Activated T-cell treated with anti-CD3 and anti-CD28 coated beads, Interleukin-2, amount 50 U/mL, for 72 hours (primary cell): ENCODE measurements at regions not wholly inside any gene's neighbourhood (a gene's known extent, or its start where the extent isn't known, plus 50 kb on each side); places are given as distances from the start of the nearest gene placed in this dataset.

Experiments used
- ATAC-seq, 2 donors: fragments of 150-1000 bp; cut with Tn5 transposase; replicated peaks in 1 of 2; 2 replicates each; pipeline ENCODE4 v1.10.0; 2021; ENCODE audit warnings: moderate library complexity in 2 of 2, mild to moderate bottlenecking in 1 of 2
- DNase-seq, 2 donors: peaks; one replicate each; pipeline ENCODE4 v3.0.0; 2021 to 2022; ENCODE audit warnings: mixed read lengths in 1 of 2
- H3K27ac Mint-ChIP-seq: one replicate; pipeline ENCODE4 v1.8.0; 2022; ENCODE audit warnings: mild to moderate bottlenecking, moderate library complexity, mixed read lengths
- H3K27me3 Mint-ChIP-seq: one replicate; pipeline ENCODE4 v1.8.0; 2022; ENCODE audit warnings: low read depth, mixed read lengths
- H3K36me3 Mint-ChIP-seq, 2 donors: one replicate each; pipeline ENCODE4 v1.8.0; 2022; ENCODE audit warnings: mixed read lengths in 2 of 2, mild to moderate bottlenecking in 1 of 2; ENCODE audit not compliant: insufficient read depth in 2 of 2
- H3K4me1 Mint-ChIP-seq: one replicate; pipeline ENCODE4 v1.8.0; 2022; ENCODE audit warnings: low read depth, mixed read lengths
- H3K4me3 Mint-ChIP-seq, 2 donors: one replicate each; pipeline ENCODE4 v1.8.0; 2022; ENCODE audit warnings: mild to moderate bottlenecking in 2 of 2, mixed read lengths in 2 of 2, moderate library complexity in 2 of 2
- H3K9me3 Mint-ChIP-seq, 2 donors: one replicate each; pipeline ENCODE4 v1.8.0; 2022; ENCODE audit warnings: mixed read lengths in 2 of 2

- Mint-ChIP-seq H3K4me3 (no peak overlapping the region), H3K27ac (no peak overlapping the region), H3K27me3 (no peaks in the 10 kb centered on the region)
Measured at GRCh38 chr19:28530406-28531035, 682.4 kb downstream of the UQCRFS1 start.

GRCh38 chr19:28526038-28526437 lies 686.9 kb downstream of the UQCRFS1 start:
- ATAC-seq: no peak
- Mint-ChIP-seq H3K27me3 (no peaks in the 10 kb centered on the region), H3K4me1 (no peaks in the 10 kb centered on the region), H3K27ac (no peak overlapping the region), H3K4me3 (no peak overlapping the region), H3K9me3 (peaks cover 0 to 2% of the 10 kb centered on the region in 2 donors), H3K36me3 (no peaks in the 10 kb centered on the region)
- DNase-seq: no peak

More at GRCh38 chr19:28530406-28531035, 682.4 kb downstream of the UQCRFS1 start:
- H3K36me3 Mint-ChIP-seq: peaks cover 0 to 3% of the 10 kb centered on the region in 2 donors
- ATAC-seq (no peak), DNase-seq (no peak)
- no peaks in the 10 kb centered on the region for H3K4me1 Mint-ChIP-seq
- H3K9me3 Mint-ChIP-seq: peaks cover 0 to 7% of the 10 kb centered on the region in 2 donors

DNA sequence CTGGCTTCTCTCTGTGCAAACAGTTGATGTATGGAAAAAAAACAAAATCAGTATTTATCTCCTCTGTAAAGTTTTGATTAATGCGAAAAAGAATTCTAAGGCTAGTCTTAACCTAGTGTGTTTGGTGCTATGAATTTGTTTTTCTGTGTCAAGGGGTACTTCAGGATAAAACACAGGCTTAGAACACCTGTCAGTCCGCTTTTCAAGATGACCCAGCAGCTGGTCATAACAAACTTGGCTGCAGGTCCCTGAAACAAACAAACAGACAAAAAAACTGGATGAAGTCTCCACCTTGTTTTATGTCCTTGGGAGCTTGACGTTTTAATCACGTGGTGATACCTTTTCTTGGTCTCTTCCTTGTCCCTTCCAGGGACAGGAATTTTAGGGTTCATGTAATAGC lies 689.3 kb downstream of the UQCRFS1 start:
- no peak overlapping the region for H3K27ac Mint-ChIP-seq
- no peaks in the 10 kb centered on the region for H3K27me3 Mint-ChIP-seq
- H3K4me3 Mint-ChIP-seq: no peak overlapping the region
- no peaks in the 10 kb centered on the region for H3K4me1 Mint-ChIP-seq
- ATAC-seq (no peak), DNase-seq (no peak)
- no peaks in the 10 kb centered on the region for H3K36me3 Mint-ChIP-seq
- no peaks in the 10 kb centered on the region for H3K9me3 Mint-ChIP-seq

DNA sequence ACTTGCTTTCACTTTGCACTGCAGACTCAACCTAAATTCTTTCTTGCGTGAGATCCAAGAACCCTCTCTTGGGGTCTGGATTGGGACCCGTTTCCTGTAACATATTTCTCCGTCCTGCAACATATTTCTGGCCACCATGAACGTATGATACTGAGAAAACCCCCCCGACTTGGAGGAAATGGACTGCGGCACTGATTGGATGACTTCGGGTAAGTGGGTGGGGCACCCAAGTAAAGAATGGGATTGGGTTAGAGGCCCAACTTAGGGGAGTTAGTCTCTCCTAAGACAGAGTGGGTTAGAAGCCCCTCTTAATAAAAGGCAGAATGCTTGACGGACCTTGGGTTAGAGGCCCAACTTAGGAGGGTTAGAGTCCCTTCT lies 690.4 kb downstream of the UQCRFS1 start:
- ATAC-seq (no peak), DNase-seq (no peak)
- no peaks in the 10 kb centered on the region for H3K9me3 Mint-ChIP-seq
- H3K27me3 Mint-ChIP-seq: no peaks in the 10 kb centered on the region
- no peak overlapping the region for H3K27ac Mint-ChIP-seq
- H3K36me3 Mint-ChIP-seq: no peaks in the 10 kb centered on the region
- H3K4me1 Mint-ChIP-seq: no peaks in the 10 kb centered on the region
- H3K4me3 Mint-ChIP-seq: no peak overlapping the region

DNA sequence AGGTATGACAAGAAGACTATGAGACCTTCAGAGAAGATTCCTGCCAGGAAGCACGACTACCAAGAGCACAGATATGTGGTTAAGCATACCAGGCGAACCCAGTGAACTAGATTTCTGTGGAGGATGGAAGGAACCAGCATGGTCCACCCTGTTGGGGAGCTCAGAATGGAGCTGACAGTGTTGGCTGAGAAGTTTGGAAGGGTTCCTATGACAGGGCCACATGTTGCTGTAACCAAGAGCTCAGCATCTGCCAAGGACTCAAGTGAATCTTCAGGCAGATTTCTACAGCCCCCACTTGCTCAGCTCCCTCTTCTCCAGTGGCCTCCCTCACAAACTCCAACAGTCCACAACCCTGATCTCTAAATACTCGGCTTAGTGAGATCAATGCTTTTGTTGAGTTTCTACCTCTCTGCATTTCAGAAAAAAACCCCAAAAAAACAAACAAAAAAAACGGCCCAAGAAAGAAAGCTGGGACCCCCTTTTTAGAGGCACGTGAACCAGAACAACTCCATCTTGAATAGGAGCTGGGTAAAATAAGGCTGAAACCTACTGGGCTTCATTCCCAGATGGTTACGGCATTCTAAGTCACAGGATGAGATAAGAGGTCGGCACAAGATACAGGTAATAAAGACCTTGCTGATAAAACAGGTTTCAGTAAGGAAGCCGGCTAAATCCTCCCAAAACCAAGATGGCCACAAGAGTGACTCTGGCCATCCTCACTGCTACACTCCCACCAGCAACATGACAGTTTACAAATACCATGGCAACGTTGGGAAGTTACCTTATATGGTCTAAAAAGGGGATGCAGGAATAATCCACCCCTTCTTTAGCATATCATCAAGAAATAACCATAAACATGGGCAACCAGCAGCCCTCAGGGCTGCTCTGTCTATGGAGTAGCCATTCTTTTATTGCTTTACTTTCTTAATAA lies 691.1 kb downstream of the UQCRFS1 start:
- Mint-ChIP-seq H3K36me3 (no peaks in the 10 kb centered on the region), H3K4me3 (no peak overlapping the region), H3K4me1 (no peaks in the 10 kb centered on the region), H3K27me3 (no peaks in the 10 kb centered on the region), H3K9me3 (no peaks in the 10 kb centered on the region), H3K27ac (no peak overlapping the region)
- DNase-seq (no peak), ATAC-seq (no peak)

GRCh38 chr19:28520998-28521568 lies 691.9 kb downstream of the UQCRFS1 start:
- H3K9me3 Mint-ChIP-seq: no peaks in the 10 kb centered on the region
- no peaks in the 10 kb centered on the region for H3K4me1 Mint-ChIP-seq
- no peak for ATAC-seq
- no peak overlapping the region for H3K27ac Mint-ChIP-seq
- no peak for DNase-seq
- H3K36me3 Mint-ChIP-seq: no peaks in the 10 kb centered on the region
- H3K27me3 Mint-ChIP-seq: no peaks in the 10 kb centered on the region
- H3K4me3 Mint-ChIP-seq: no peak overlapping the region

DNA sequence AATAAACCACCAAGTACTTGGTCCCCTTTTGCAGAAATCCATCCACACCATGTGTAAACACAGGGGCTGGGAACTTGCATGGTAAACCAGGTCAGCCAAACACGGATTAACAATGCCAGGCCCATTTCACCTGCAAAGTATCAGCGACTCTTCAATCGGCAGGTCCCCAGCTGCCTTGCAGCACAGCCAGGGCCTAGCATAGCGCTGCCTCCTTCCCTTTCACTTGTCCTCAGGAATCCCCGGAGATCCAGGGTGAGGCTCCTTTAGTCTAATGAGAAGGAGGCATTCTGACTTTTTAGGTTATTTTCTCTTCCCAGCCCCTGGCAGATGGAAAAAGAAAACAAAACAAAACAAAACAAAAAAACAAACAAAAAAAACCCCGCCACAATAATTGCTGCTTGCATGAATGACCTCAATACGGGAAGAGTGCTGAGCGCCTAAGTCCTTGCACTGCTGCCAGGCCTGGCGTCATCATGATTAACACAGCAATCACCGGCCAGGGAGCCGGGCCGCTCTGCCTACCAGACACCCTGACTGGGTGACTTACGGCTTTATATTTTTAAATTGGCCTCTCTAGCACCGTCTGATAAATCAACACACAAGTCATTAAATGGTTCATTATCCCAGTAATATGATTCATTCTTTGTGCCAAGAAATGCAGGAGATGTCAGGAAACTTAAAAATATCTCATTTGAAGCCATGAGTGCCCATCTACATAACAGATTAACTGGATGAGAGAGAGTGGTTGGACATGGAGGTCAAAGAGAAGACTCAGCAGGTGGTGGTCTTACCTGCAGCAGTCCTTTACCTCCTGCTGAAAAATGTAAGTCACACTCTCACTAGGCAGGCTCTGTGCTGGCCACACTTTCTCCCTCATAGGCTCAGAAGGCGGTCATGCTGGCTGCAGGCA lies 692.7 kb downstream of the UQCRFS1 start:
- H3K27ac Mint-ChIP-seq: no peak overlapping the region
- H3K36me3 Mint-ChIP-seq: no peaks in the 10 kb centered on the region
- no peaks in the 10 kb centered on the region for H3K27me3 Mint-ChIP-seq
- DNase-seq: no peak
- no peak overlapping the region for H3K4me3 Mint-ChIP-seq
- H3K9me3 Mint-ChIP-seq: no peaks in the 10 kb centered on the region
- no peaks in the 10 kb centered on the region for H3K4me1 Mint-ChIP-seq
- no peak for ATAC-seq

DNA sequence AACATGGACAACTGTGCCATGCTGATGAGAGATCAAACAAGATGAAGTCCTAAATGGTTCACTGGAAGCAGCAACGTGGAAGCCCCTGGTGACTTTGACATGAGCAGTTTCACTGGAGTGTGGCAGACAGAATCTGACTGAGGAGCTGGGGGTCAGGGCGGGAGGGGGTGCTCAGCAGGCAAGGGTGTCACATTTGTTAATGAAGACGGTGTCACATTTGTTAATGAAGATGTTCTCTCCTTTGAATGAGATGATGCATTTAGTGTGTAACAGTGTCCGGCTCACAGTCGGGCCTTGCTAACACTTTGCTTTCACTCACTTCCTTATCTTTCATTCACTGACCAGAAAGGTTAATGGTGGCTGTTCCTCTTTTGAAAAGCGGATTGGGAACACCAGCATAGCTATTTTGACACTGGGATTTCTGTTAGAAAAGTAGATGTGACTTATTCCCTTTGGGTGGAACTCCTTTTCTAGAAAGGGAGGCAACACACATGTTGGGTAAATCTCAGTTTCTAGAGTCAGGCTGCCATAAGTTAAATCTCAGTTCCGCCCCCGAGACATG lies 693.7 kb downstream of the UQCRFS1 start:
- DNase-seq (no peak), ATAC-seq (no peak)
- no peaks in the 10 kb centered on the region for H3K4me1 Mint-ChIP-seq
- H3K27me3 Mint-ChIP-seq: no peaks in the 10 kb centered on the region
- H3K27ac Mint-ChIP-seq: no peak overlapping the region
- H3K9me3 Mint-ChIP-seq: no peaks in the 10 kb centered on the region
- H3K4me3 Mint-ChIP-seq: no peak overlapping the region
- H3K36me3 Mint-ChIP-seq: no peaks in the 10 kb centered on the region

GRCh38 chr19:28516415-28516872 lies 696.5 kb downstream of the UQCRFS1 start:
- no peak for DNase-seq
- H3K27ac Mint-ChIP-seq: no peak overlapping the region

GRCh38 chr19:28514166-28514565 lies 698.8 kb downstream of the UQCRFS1 start:
- ATAC-seq: no peak
- Mint-ChIP-seq H3K27ac (no peak overlapping the region), H3K27me3 (no peaks in the 10 kb centered on the region), H3K4me1 (no peaks in the 10 kb centered on the region), H3K4me3 (no peak overlapping the region), H3K9me3 (peaks cover 0 to 1% of the 10 kb centered on the region in 2 donors), H3K36me3 (no peaks in the 10 kb centered on the region)
- DNase-seq: no peak

More at GRCh38 chr19:28516415-28516872, 696.5 kb downstream of the UQCRFS1 start:
- ATAC-seq: no peak
- Mint-ChIP-seq H3K27me3 (no peaks in the 10 kb centered on the region), H3K9me3 (no peaks in the 10 kb centered on the region), H3K4me3 (no peak overlapping the region), H3K4me1 (no peaks in the 10 kb centered on the region), H3K36me3 (no peaks in the 10 kb centered on the region)

- DNase-seq (no peak), ATAC-seq (no peak)
- H3K27ac Mint-ChIP-seq: no peak overlapping the region
- no peaks in the 10 kb centered on the region for H3K4me1 Mint-ChIP-seq
- no peaks in the 10 kb centered on the region for H3K27me3 Mint-ChIP-seq
- no peaks in the 10 kb centered on the region for H3K36me3 Mint-ChIP-seq
- peaks cover 0 to 1% of the 10 kb centered on the region in 2 donors for H3K9me3 Mint-ChIP-seq
- no peak overlapping the region for H3K4me3 Mint-ChIP-seq
Measured at GRCh38 chr19:28511655-28512054, 701.3 kb downstream of the UQCRFS1 start.

DNA sequence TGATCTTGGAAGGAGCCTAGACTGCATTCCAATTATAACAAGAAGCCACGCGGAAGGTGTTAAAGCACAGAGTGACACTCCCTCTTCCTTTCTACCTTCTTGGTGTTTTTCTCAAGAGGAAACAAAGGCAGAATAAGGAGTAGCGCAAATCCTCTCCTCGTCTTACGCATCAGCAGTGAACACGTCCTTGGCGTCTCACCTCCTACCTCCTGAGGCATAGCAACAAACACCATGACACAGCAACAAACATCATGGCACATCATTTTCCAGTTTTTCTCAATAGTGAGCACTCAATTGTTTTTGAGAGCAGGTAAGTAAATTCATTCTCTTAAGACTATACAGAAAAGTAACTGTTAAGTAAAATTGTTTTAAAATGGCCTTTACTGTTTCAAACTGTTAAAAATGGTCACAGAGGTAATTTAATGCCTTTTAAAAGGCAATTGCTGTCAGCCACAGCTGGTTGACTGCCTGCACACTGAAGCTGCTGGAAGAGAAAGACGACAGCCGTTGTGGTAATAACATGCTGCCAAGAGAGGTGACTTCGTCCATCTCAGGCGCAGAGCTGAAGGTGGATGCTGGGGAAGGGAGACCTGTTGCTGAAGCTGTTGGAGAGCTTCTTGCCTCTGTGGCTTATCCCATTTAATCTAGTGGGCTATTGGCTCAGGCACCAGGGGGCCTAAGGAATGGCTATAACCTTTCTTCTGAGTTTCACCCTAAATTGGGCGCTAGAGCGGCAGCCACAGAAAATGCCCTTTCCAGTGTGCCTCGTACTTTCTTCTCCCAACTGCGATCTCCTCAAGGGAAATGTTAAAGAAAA lies 703.7 kb downstream of the UQCRFS1 start:
- Mint-ChIP-seq H3K9me3 (peaks cover 0 to 1% of the 10 kb centered on the region in 2 donors), H3K4me3 (no peak overlapping the region), H3K27me3 (no peaks in the 10 kb centered on the region), H3K36me3 (no peaks in the 10 kb centered on the region), H3K4me1 (no peaks in the 10 kb centered on the region), H3K27ac (no peak overlapping the region)
- no peak for ATAC-seq
- no peak for DNase-seq
